ENCODE measurements at regions not wholly inside any gene's neighbourhood (a gene's known extent, or its start where the extent isn't known, plus 50 kb on each side); places are given as distances from the start of the nearest gene placed in this dataset.

- TF ChIP-seq KAT7 (CRISPR knock-in tag; IDR thresholded peaks at IDR 0.05; ENCODE audit: borderline replicate concordance) (no peak), TAF1 (CRISPR knock-in tag; IDR thresholded peaks at IDR 0.05) (no peak), YY1 (IDR thresholded peaks at IDR 0.05; ENCODE audit: insufficient read depth, insufficient replicate concordance, low read depth, low read length) (no peak)
Observed at GRCh38 chr3:180478695-180479094, 123.3 kb upstream of the TTC14 start.
